ENCODE measurements at regions not wholly inside any gene's neighbourhood (a gene's known extent, or its start where the extent isn't known, plus 50 kb on each side); places are given as distances from the start of the nearest gene placed in this dataset.

GRCh38 chr14:38851111-38851510 is 251.9 kb downstream of the SEC23A start:
- no peak overlapping the region for H2AFZ ChIP-seq (ENCODE audit: low read length)
- H3K4me1 ChIP-seq (ENCODE audit: insufficient read depth, low read length) = no peaks in the 10 kb centered on the region
- H3K9ac ChIP-seq (ENCODE audit: insufficient read depth, low read depth, low read length) = no peak overlapping the region
- BruUV-seq (replicated peaks) = no TSS peak
- H3K27ac ChIP-seq (ENCODE audit: extremely low read length, insufficient read depth, low read length) = no peak overlapping the region
- H4K20me1 ChIP-seq (ENCODE audit: insufficient read depth, low read length) = no peaks in the 10 kb centered on the region
- in situ Hi-C loops (cut with HindIII; ENCODE audit: extremely low pct_ligation_motif_present, low pct_unique_long_range_greater_than_20kb) = no loop called here
- DNase-seq (ENCODE audit: low spot score) (no peak), ATAC-seq (no peak), FAIRE-seq (no peak)
- no peaks in the 10 kb centered on the region for H3K36me3 ChIP-seq (replicated peaks in 1 of 2; ENCODE audit: control insufficient read depth in 1 of 2, insufficient read depth in 2 of 2, low read length in 2 of 2)
- no peaks in the 10 kb centered on the region for H3K27me3 ChIP-seq (ENCODE audit: control insufficient read depth in 1 of 2, insufficient read depth in 2 of 2, low read length in 2 of 2)
- no peaks in the 10 kb centered on the region for H3K79me2 ChIP-seq (ENCODE audit: insufficient read depth, low read length)
- H3K9me3 ChIP-seq (ENCODE audit: low read length) = no peaks in the 10 kb centered on the region
- CTCF ChIA-PET (ENCODE audit: low intra/inter-chr PET ratio, low total read pairs) = no interaction called here
- no peak overlapping the region for H3K4me2 ChIP-seq (ENCODE audit: low read depth, low read length)
- WGBS (ENCODE audit: low lambda C conversion rate) = 31% methylated on average over 3 of the region's 3 CpGs
- intact Hi-C loops (cut with micrococcal nuclease; ENCODE audit: unreplicated experiment) = no loop called here
- POLR2A ChIA-PET = no interaction called here
- TF ChIP-seq, protein P1, sequence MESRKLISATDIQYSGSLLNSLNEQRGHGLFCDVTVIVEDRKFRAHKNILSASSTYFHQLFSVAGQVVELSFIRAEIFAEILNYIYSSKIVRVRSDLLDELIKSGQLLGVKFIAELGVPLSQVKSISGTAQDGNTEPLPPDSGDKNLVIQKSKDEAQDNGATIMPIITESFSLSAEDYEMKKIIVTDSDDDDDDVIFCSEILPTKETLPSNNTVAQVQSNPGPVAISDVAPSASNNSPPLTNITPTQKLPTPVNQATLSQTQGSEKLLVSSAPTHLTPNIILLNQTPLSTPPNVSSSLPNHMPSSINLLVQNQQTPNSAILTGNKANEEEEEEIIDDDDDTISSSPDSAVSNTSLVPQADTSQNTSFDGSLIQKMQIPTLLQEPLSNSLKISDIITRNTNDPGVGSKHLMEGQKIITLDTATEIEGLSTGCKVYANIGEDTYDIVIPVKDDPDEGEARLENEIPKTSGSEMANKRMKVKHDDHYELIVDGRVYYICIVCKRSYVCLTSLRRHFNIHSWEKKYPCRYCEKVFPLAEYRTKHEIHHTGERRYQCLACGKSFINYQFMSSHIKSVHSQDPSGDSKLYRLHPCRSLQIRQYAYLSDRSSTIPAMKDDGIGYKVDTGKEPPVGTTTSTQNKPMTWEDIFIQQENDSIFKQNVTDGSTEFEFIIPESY (CRISPR knock-in tag; IDR thresholded peaks at IDR 0.05) = no peak
- TF ChIP-seq RFX5 (IDR thresholded peaks at IDR 0.05; ENCODE audit: low read depth, low read length) = peak; percentile 75
- H3K4me3 ChIP-seq (replicated peaks in 1 of 3; ENCODE audit: insufficient read depth in 1 of 3, low read depth in 2 of 3, low read length in 3 of 3) = no peak overlapping the region

DNA sequence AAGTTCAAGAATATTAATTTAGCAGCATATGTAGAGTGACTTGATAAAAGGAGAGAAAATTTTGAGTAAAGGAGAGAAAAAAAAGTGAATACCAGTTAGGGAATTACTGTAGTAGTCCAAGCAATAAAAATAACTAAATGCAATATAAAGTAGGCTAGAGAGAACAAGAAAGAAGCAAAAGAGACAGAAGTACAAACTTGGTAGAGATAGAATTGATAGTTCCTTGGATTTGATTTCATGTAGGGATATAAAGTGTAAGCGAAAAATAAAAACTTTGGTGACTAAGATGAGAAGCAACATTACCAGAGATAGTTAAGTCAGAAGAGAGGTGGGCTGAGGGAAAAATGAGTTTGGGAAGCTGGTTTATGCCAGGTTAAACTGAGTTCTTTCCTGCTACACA is 252.4 kb downstream of the SEC23A start:
- H3K4me1 ChIP-seq (ENCODE audit: insufficient read depth, low read length) = no peaks in the 10 kb centered on the region
- CTCF ChIA-PET (ENCODE audit: low intra/inter-chr PET ratio, low total read pairs) = no interaction called here
- H3K27ac ChIP-seq (ENCODE audit: extremely low read length, insufficient read depth, low read length) = no peak overlapping the region
- intact Hi-C loops (cut with micrococcal nuclease; ENCODE audit: unreplicated experiment) = no loop called here
- TF ChIP-seq NBN (conservative IDR thresholded peaks at IDR 0.05) = peak; percentile 89; the same call in 1 of the 2 replicates
- no peak for TF ChIP-seq NCOA2 (CRISPR knock-in tag; IDR thresholded peaks at IDR 0.05)
- 0 out of 2 replicates have a peak, but pooled peaks have one; percentile 36 for TF ChIP-seq RAD51 (IDR thresholded peaks at IDR 0.05; ENCODE audit: borderline replicate concordance)
- TF ChIP-seq PLRG1 (conservative IDR thresholded peaks at IDR 0.05) = 0 out of 2 replicates have a peak, but pooled peaks have one; percentile 77
- TF ChIP-seq ZKSCAN1 (IDR thresholded peaks at IDR 0.05; ENCODE audit: low read length) = no peak
- TF ChIP-seq, protein P2, sequence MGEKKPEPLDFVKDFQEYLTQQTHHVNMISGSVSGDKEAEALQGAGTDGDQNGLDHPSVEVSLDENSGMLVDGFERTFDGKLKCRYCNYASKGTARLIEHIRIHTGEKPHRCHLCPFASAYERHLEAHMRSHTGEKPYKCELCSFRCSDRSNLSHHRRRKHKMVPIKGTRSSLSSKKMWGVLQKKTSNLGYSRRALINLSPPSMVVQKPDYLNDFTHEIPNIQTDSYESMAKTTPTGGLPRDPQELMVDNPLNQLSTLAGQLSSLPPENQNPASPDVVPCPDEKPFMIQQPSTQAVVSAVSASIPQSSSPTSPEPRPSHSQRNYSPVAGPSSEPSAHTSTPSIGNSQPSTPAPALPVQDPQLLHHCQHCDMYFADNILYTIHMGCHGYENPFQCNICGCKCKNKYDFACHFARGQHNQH (CRISPR knock-in tag; IDR thresholded peaks at IDR 0.05) = no peak
- H4K20me1 ChIP-seq (ENCODE audit: insufficient read depth, low read length) = no peaks in the 10 kb centered on the region
- POLR2A ChIA-PET = no interaction called here
- H3K27me3 ChIP-seq (ENCODE audit: control insufficient read depth in 1 of 2, insufficient read depth in 2 of 2, low read length in 2 of 2) = no peaks in the 10 kb centered on the region
- no peak overlapping the region for H3K9ac ChIP-seq (ENCODE audit: insufficient read depth, low read depth, low read length)
- no peak overlapping the region for H3K4me3 ChIP-seq (replicated peaks in 1 of 3; ENCODE audit: insufficient read depth in 1 of 3, low read depth in 2 of 3, low read length in 3 of 3)
- 2% methylated on average over 1 of the region's 1 CpG for WGBS (ENCODE audit: low lambda C conversion rate)
- no peak overlapping the region for H3K4me2 ChIP-seq (ENCODE audit: low read depth, low read length)
- H3K79me2 ChIP-seq (ENCODE audit: insufficient read depth, low read length) = no peaks in the 10 kb centered on the region
- FAIRE-seq (no peak), ATAC-seq (no peak), DNase-seq (ENCODE audit: low spot score) (no peak)
- BruUV-seq (replicated peaks) = no TSS peak
- no peaks in the 10 kb centered on the region for H3K9me3 ChIP-seq (ENCODE audit: low read length)
- in situ Hi-C loops (cut with HindIII; ENCODE audit: extremely low pct_ligation_motif_present, low pct_unique_long_range_greater_than_20kb) = no loop called here
- H2AFZ ChIP-seq (ENCODE audit: low read length) = no peak overlapping the region
- H3K36me3 ChIP-seq (replicated peaks in 1 of 2; ENCODE audit: control insufficient read depth in 1 of 2, insufficient read depth in 2 of 2, low read length in 2 of 2) = no peaks in the 10 kb centered on the region

Measured in HepG2 (cell line).